Suprapubic skin (tissue), 3 donors: ENCODE measurements at regions not wholly inside any gene's neighbourhood (a gene's known extent, or its start where the extent isn't known, plus 50 kb on each side); places are given as distances from the start of the nearest gene placed in this dataset.

Experiments
- CTCF ChIP-seq, 2 donors: fragments of 200-600 bp in 1 of 2; fragments of 450-650 bp in 1 of 2; sonication (generic) in 1 of 2; IDR thresholded peaks; one replicate each; pipeline ENCODE4 v1.5.1; 2016 to 2019; ENCODE audit warnings: antibody characterized with exemption in 2 of 2, mild to moderate bottlenecking in 1 of 2, moderate library complexity in 1 of 2
- EP300 ChIP-seq: sonication (generic); formaldehyde crosslinking; IDR thresholded peaks from one replicate; pipeline ENCODE4 v1.6.1; 2017; ENCODE audit warnings: antibody characterized with exemption
- POLR2A ChIP-seq, 2 donors: fragments of 450-650 bp; IDR thresholded peaks; one replicate each; pipeline ENCODE4 v1.6.1; 2017; ENCODE audit warnings: antibody characterized with exemption in 2 of 2, mild to moderate bottlenecking in 2 of 2, moderate library complexity in 2 of 2

- no peak for TF ChIP-seq CTCF (IDR thresholded peaks at IDR 0.05)
- no peak for TF ChIP-seq EP300
- TF ChIP-seq POLR2A (IDR thresholded peaks at IDR 0.05) = no peak
Measured at GRCh38 chr20:7695635-7696034, 244.6 kb downstream of the HAO1 start.
